ENCODE measurements at regions not wholly inside any gene's neighbourhood (a gene's known extent, or its start where the extent isn't known, plus 50 kb on each side); places are given as distances from the start of the nearest gene placed in this dataset.

Small RNAs in the stretch of these regions (small RNA-seq; reads per million reads assigned to genes)
- gene RF01518 = 0 reads per million in 2 experiments
- gene RNA5SP358 = 0.10 to 1.5 reads per million in 2 experiments
- gene RNA5SP359 = 0 to 0.06 reads per million in 2 experiments
